ENCODE measurements at regions not wholly inside any gene's neighbourhood (a gene's known extent, or its start where the extent isn't known, plus 50 kb on each side); places are given as distances from the start of the nearest gene placed in this dataset.

- TF ChIP-seq POLR2A (IDR thresholded peaks at IDR 0.05) (no peak), CTCF (IDR thresholded peaks at IDR 0.05) (no peak), POLR2AphosphoS5 (IDR thresholded peaks at IDR 0.05) (no peak), EP300 (IDR thresholded peaks at IDR 0.05) (no peak)
Observed at GRCh38 chr4:89416960-89417359, 109.4 kb upstream of the GPRIN3 start.
